ENCODE measurements at regions not wholly inside any gene's neighbourhood (a gene's known extent, or its start where the extent isn't known, plus 50 kb on each side); places are given as distances from the start of the nearest gene placed in this dataset.

- TF ChIP-seq CTCF (IDR thresholded peaks at IDR 0.05), result no peak
- no peak for TF ChIP-seq POLR2A (IDR thresholded peaks at IDR 0.05)
Observed at GRCh38 chr4:181672751-181673150, 570.5 kb upstream of the TENM3 start.

Measured in heart left ventricle (tissue), 13 donors.